AG04450 (cell line): ENCODE measurements at regions not wholly inside any gene's neighbourhood (a gene's known extent, or its start where the extent isn't known, plus 50 kb on each side); places are given as distances from the start of the nearest gene placed in this dataset.

Experiments used
- CTCF ChIA-PET: fragments of 300-600, 350-600 bp; formaldehyde crosslinking; extraction: SDS; loops from one replicate; lab custom pipeline; 2022; ENCODE audit warnings: antibody characterized with exemption, inconsistent platforms; lab: Charles Lee
- POLR2A ChIA-PET: fragments of 350-600 bp; formaldehyde crosslinking; extraction: SDS; loops from one replicate; lab custom pipeline; 2021; ENCODE audit warnings: antibody characterized with exemption, inconsistent platforms; lab: Yijun Ruan, JAX
- DNase-seq: peaks from one replicate; pipeline ENCODE4 v3.0.0-alpha.2; 2011; ENCODE audit warnings: low read depth, low spot score
- H3K27ac ChIP-seq: one replicate; pipeline ENCODE4 v1.5.1; 2012; ENCODE audit warnings: low read depth, low read length, control low read depth
- H3K27me3 ChIP-seq: one replicate; pipeline ENCODE4 v1.6.0; 2012; ENCODE audit warnings: low read length; ENCODE audit not compliant: control insufficient read depth, insufficient read depth
- H3K4me3 ChIP-seq: 2 replicates; pipeline ENCODE4 v1.5.1; 2011; ENCODE audit warnings: mild to moderate bottlenecking, low read depth, low read length, control low read depth
- H3K9me3 ChIP-seq: 2 replicates; pipeline ENCODE4 v1.5.1; 2012; ENCODE audit warnings: low read length; ENCODE audit not compliant: control insufficient read depth, insufficient read depth
- TF ChIP-seq, protein P1 (sequence below): IDR thresholded peaks from 2 replicates; pipeline ENCODE4 v1.5.1; 2011; ENCODE audit warnings: low read depth, low read length, control low read depth, inconsistent platforms

DNA sequence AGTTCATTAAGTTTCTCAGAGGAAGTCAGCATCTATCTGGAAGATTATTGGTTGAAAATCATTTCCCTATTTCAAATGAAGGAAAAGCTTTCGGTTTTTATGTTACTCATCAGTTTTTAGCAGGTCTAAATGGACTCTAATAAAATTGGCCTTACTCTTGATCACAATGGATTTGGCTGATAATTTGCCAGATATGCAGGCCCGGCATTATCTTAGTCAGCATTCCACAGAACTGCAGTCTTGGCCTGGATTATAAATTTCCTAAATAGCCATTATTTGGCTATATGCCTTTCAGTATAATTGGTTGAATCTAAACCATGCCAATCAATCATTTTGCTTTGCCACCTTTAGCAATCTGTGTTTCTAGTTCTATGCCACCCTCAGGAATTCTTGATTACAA is 91.7 kb upstream of the KCNQ5 start:
- ChIA-PET CTCF (no interaction called here), POLR2A (no interaction called here)
- Histone ChIP-seq H3K4me3 (no peak overlapping the region), H3K27me3 (no peaks in the 10 kb centered on the region), H3K27ac (no peak overlapping the region), H3K9me3 (no peaks in the 10 kb centered on the region)
- TF ChIP-seq, protein P1, sequence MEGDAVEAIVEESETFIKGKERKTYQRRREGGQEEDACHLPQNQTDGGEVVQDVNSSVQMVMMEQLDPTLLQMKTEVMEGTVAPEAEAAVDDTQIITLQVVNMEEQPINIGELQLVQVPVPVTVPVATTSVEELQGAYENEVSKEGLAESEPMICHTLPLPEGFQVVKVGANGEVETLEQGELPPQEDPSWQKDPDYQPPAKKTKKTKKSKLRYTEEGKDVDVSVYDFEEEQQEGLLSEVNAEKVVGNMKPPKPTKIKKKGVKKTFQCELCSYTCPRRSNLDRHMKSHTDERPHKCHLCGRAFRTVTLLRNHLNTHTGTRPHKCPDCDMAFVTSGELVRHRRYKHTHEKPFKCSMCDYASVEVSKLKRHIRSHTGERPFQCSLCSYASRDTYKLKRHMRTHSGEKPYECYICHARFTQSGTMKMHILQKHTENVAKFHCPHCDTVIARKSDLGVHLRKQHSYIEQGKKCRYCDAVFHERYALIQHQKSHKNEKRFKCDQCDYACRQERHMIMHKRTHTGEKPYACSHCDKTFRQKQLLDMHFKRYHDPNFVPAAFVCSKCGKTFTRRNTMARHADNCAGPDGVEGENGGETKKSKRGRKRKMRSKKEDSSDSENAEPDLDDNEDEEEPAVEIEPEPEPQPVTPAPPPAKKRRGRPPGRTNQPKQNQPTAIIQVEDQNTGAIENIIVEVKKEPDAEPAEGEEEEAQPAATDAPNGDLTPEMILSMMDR = no peak
- no peak for DNase-seq

DNA sequence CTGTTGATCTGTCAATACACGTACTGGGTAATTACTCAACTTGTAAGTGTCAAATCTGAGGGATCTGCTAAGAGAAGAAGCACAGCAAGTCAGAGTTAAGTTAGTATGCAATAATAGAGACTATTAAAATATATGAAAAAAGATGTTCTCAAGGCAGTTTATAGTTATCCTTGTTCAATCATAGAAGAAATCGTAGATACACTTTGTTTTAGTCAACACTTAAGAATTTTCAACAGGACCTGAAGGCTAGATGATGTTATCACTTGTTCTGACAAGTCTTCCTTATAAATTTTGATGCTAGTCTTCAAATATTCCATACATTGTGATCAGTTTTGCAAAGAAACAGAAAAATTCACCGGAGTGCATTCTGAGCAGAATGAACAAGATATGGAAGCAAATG is 91.1 kb upstream of the KCNQ5 start:
- no peak for DNase-seq
- Histone ChIP-seq H3K9me3 (no peaks in the 10 kb centered on the region), H3K27me3 (no peaks in the 10 kb centered on the region), H3K27ac (no peak overlapping the region), H3K4me3 (no peak overlapping the region)
- ChIA-PET CTCF (no interaction called here), POLR2A (no interaction called here)
- TF ChIP-seq, protein P1 = no peak

DNA sequence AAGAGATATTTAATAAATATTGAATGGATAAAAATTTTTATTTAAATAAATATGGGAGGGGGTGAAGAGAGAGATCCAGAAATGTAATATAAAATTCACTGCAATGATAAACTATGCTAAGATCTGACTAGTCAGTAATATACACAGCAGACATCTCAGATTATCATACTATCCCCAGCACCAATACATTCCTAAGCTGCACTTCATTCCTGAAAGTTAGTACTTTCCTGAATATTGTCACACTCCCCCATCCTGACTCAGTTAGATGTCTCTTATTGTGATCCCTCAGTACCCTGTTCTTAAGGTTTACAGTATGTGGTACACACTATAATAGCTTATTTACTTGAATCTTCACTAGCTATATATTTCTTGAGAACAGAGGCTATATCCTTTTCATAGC is 88.3 kb upstream of the KCNQ5 start:
- no peaks in the 10 kb centered on the region for H3K9me3 ChIP-seq
- H3K4me3 ChIP-seq = no peak overlapping the region
- ChIA-PET CTCF (interaction anchor here (1.1 to 1.4 kb wide), 4 partner anchors 46 to 597 kb away, joined by 3 to 4 read pairs (median 3); no protein-coding TSS in a partner anchor), POLR2A (no interaction called here)
- no peaks in the 10 kb centered on the region for H3K27me3 ChIP-seq
- TF ChIP-seq, protein P1 = no peak
- H3K27ac ChIP-seq = no peak overlapping the region
- DNase-seq = no peak

DNA sequence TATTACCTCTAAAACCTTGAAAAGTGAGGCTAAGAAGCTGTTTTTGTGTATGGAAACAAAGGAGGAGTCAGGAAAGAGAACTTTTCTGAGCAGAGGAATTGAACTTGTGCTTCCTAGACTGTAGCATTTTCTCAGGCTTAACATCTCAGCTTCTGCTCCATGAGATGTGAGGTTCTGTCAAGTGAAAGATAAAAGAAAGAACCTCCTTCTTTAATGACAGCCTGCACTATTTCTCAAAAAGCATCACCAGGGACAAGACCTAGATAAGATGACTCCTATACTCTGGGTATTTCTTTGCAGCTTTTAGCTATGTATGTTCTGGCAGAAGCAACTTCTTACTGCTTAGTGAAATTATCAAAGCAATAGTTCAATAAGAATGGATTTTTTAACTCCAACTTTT is 87.6 kb upstream of the KCNQ5 start:
- POLR2A ChIA-PET = no interaction called here
- no peak for DNase-seq
- TF ChIP-seq, protein P1 = no peak
- Histone ChIP-seq H3K9me3 (no peaks in the 10 kb centered on the region), H3K27ac (no peak overlapping the region), H3K4me3 (no peak overlapping the region), H3K27me3 (no peaks in the 10 kb centered on the region)
- CTCF ChIA-PET = interaction anchor here (1.1 to 1.4 kb wide), 4 partner anchors 46 to 596 kb away, joined by 3 to 4 read pairs (median 3); no protein-coding TSS in a partner anchor

DNA sequence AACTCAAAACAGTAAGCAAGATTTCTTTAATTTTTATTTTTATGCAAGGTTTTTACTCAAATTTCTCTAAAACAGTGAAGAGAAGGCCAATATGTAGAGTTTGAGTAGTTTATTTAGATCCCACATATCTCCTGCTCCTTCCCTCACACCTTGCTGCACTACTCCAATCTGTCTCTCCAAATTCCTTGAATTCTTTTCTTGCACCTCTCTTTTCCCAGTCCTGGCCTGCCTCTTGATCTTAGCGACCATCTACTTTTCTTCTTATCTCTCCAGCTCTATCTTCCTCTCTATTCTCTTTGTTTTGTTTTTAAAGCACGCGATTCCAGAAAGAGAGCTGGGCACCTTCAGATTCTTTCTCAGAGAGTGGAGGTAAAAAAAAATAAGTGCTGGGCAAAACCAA is 86.7 kb upstream of the KCNQ5 start:
- CTCF ChIA-PET = interaction anchor here (0.6 kb wide), 1 partner anchor 701 kb away, joined by 4 read pairs; no protein-coding TSS in a partner anchor
- Histone ChIP-seq H3K27ac (no peak overlapping the region), H3K4me3 (no peak overlapping the region), H3K9me3 (no peaks in the 10 kb centered on the region), H3K27me3 (no peaks in the 10 kb centered on the region)
- TF ChIP-seq, protein P1 = no peak
- POLR2A ChIA-PET = no interaction called here
- no peak for DNase-seq
